CD14-positive monocyte (primary cell): ENCODE measurements at regions not wholly inside any gene's neighbourhood (a gene's known extent, or its start where the extent isn't known, plus 50 kb on each side); places are given as distances from the start of the nearest gene placed in this dataset.

Experiments used
- DNase-seq, 3 donors: peaks; one replicate each; pipeline ENCODE4 v3.0.0-alpha.2; 2011 to 2022
- H2AFZ ChIP-seq: 2 replicates; pipeline ENCODE4 v1.6.0; 2012; ENCODE audit warnings: mild to moderate bottlenecking, low read depth, low read length, inconsistent platforms; ENCODE audit not compliant: insufficient read depth, poor library complexity, severe bottlenecking
- H3K27ac ChIP-seq, 2 donors: 1 replicate in 1 of 2; 2 replicates in 1 of 2; pipeline ENCODE4 v1.5.1; 2012 to 2013; ENCODE audit warnings: low read length in 2 of 2, control low read depth in 1 of 2, inconsistent platforms in 1 of 2, low read depth in 1 of 2, mild to moderate bottlenecking in 1 of 2
- H3K27me3 ChIP-seq, 2 donors: one replicate each; pipeline versions ENCODE4 v1.6.0 to v1.6.1; 2011 to 2013; ENCODE audit warnings: low read length in 2 of 2; ENCODE audit not compliant: control insufficient read depth in 2 of 2, insufficient read depth in 2 of 2
- H3K36me3 ChIP-seq, 2 donors: replicated peaks in 1 of 2; 1 replicate in 1 of 2; 2 replicates in 1 of 2; pipeline versions ENCODE4 v1.5.1 to v1.6.1; 2012 to 2013; ENCODE audit warnings: low read length in 2 of 2, control low read depth in 1 of 2, inconsistent platforms in 1 of 2, mild to moderate bottlenecking in 1 of 2; ENCODE audit not compliant: insufficient read depth in 2 of 2, control insufficient read depth in 1 of 2
- H3K4me1 ChIP-seq, 2 donors: 1 replicate in 1 of 2; 2 replicates in 1 of 2; pipeline versions ENCODE4 v1.5.1 to v1.6.1; 2012 to 2013; ENCODE audit warnings: low read length in 2 of 2, control low read depth in 1 of 2, inconsistent platforms in 1 of 2, mild to moderate bottlenecking in 1 of 2, moderate library complexity in 1 of 2; ENCODE audit not compliant: insufficient read depth in 2 of 2, control insufficient read depth in 1 of 2
- H3K4me2 ChIP-seq: replicated peaks from 2 replicates; pipeline ENCODE3; 2012; ENCODE audit warnings: low read length, moderate library complexity, mild to moderate bottlenecking; ENCODE audit not compliant: poor library complexity, severe bottlenecking; ENCODE audit errors: extremely low read depth
- H3K4me3 ChIP-seq, 3 experiments: fragments of 200-600 bp in 1 of 3; sonication (generic) in 1 of 3; replicated peaks in 1 of 3; 1 replicate in 2 of 3; 2 replicates in 1 of 3; pipeline ENCODE4 v1.5.1; 2011 to 2013; ENCODE audit warnings: low read length in 3 of 3, mild to moderate bottlenecking in 3 of 3, control low read depth in 2 of 3, low read depth in 2 of 3, inconsistent platforms in 1 of 3, moderate library complexity in 1 of 3
- H3K79me2 ChIP-seq: 2 replicates; pipeline ENCODE4 v1.6.0; 2012; ENCODE audit warnings: mild to moderate bottlenecking, control low read depth, inconsistent platforms, low read length, moderate library complexity; ENCODE audit not compliant: insufficient read depth
- H3K9ac ChIP-seq: 2 replicates; pipeline ENCODE4 v1.6.0; 2017; ENCODE audit warnings: low read length, mild to moderate bottlenecking; ENCODE audit not compliant: insufficient read depth, poor library complexity, severe bottlenecking
- H3K9me3 ChIP-seq, 2 donors: replicated peaks in 1 of 2; 1 replicate in 1 of 2; 2 replicates in 1 of 2; pipeline versions ENCODE4 v1.5.1 to v1.6.1; 2012 to 2013; ENCODE audit warnings: low read length in 2 of 2, control low read depth in 1 of 2; ENCODE audit not compliant: control insufficient read depth in 1 of 2, insufficient read depth in 1 of 2
- H4K20me1 ChIP-seq: 2 replicates; pipeline ENCODE4 v1.6.0; 2012; ENCODE audit warnings: mild to moderate bottlenecking, low read length, control low read depth, moderate library complexity; ENCODE audit not compliant: insufficient read depth
- H3K27ac Mint-ChIP-seq, 7 donors: one replicate each; pipeline ENCODE4 v1.8.0; 2020; ENCODE audit warnings: mild to moderate bottlenecking in 7 of 7, mixed read lengths in 7 of 7, moderate library complexity in 6 of 7, inconsistent platforms in 2 of 7
- H3K27me3 Mint-ChIP-seq, 3 donors: one replicate each; pipeline ENCODE4 v1.8.0; 2021 to 2022; ENCODE audit warnings: low read depth in 3 of 3, mild to moderate bottlenecking in 3 of 3, mixed read lengths in 3 of 3, moderate library complexity in 3 of 3, inconsistent platforms in 1 of 3
- H3K36me3 Mint-ChIP-seq, 2 donors: one replicate each; pipeline ENCODE4 v1.8.0; 2020; ENCODE audit warnings: mixed read lengths in 2 of 2, inconsistent platforms in 1 of 2, mild to moderate bottlenecking in 1 of 2
- H3K4me1 Mint-ChIP-seq: one replicate; pipeline ENCODE4 v1.8.0; 2020; ENCODE audit warnings: mild to moderate bottlenecking, mixed read lengths
- H3K4me3 Mint-ChIP-seq, 2 donors: one replicate each; pipeline ENCODE4 v1.8.0; 2020; ENCODE audit warnings: mild to moderate bottlenecking in 2 of 2, mixed read lengths in 2 of 2, moderate library complexity in 1 of 2
- H3K9me3 Mint-ChIP-seq, 7 donors: one replicate each; pipeline ENCODE4 v1.8.0; 2020 to 2022; ENCODE audit warnings: mixed read lengths in 7 of 7, mild to moderate bottlenecking in 6 of 7, moderate library complexity in 6 of 7, inconsistent platforms in 2 of 7
- WGBS: methylation state at CpG from one replicate; pipeline ENCODE4 v1.1.5; 2013; ENCODE audit warnings: missing lambda C conversion rate; ENCODE audit not compliant: insufficient coverage; 5-methylcytosine and 5-hydroxymethylcytosine counted together
- intact Hi-C, 2 donors: fragments of 100-400 bp; cut with micrococcal nuclease; formaldehyde crosslinking; loops; one replicate each; pipeline versions ENCODE4 v1.15.0 to v1.15.1; 2023
- TF ChIP-seq, protein P1 (sequence below): fragments of 200-600 bp; IDR thresholded peaks from one replicate; pipeline ENCODE4 v1.8.0; 2022; ENCODE audit warnings: antibody characterized with exemption, mild to moderate bottlenecking

DNA sequence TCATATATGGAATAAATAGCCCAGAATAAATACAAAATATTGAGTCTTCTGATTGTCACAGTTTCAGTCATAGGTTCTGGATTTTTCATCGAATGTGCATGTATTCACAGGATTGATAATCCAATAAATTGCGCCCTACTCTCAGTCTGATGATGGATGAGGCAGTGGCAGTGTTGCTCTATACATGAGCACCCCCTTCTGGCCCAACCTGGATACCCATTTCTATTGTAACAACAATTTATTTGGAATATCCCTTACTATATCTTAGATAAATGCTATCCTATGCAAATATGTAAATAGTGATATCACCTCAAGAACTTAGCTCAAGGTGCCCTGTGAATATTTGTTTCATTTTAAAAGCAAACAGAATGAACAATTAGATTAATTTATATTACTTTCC, 733.7 kb upstream of the PABPC4L start:
- WGBS = no CpG with 5 or more reads among the region's 2 CpGs
- DNase-seq = no peak
- no peak overlapping the region for H3K27ac ChIP-seq
- intact Hi-C loops = no loop called here
- no peak overlapping the region for H2AFZ ChIP-seq
- no peaks in the 10 kb centered on the region for H3K9me3 ChIP-seq
- H3K27ac Mint-ChIP-seq = no peak overlapping the region
- H3K4me2 ChIP-seq = no peak overlapping the region
- H3K4me3 ChIP-seq = no peak overlapping the region
- TF ChIP-seq, protein P1, sequence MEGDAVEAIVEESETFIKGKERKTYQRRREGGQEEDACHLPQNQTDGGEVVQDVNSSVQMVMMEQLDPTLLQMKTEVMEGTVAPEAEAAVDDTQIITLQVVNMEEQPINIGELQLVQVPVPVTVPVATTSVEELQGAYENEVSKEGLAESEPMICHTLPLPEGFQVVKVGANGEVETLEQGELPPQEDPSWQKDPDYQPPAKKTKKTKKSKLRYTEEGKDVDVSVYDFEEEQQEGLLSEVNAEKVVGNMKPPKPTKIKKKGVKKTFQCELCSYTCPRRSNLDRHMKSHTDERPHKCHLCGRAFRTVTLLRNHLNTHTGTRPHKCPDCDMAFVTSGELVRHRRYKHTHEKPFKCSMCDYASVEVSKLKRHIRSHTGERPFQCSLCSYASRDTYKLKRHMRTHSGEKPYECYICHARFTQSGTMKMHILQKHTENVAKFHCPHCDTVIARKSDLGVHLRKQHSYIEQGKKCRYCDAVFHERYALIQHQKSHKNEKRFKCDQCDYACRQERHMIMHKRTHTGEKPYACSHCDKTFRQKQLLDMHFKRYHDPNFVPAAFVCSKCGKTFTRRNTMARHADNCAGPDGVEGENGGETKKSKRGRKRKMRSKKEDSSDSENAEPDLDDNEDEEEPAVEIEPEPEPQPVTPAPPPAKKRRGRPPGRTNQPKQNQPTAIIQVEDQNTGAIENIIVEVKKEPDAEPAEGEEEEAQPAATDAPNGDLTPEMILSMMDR = no peak
- no peaks in the 10 kb centered on the region for H3K79me2 ChIP-seq
- no peaks in the 10 kb centered on the region for H3K4me1 ChIP-seq
- H3K36me3 ChIP-seq = no peaks in the 10 kb centered on the region
- no peaks in the 10 kb centered on the region for H4K20me1 ChIP-seq
- no peaks in the 10 kb centered on the region for H3K27me3 Mint-ChIP-seq
- no peaks in the 10 kb centered on the region for H3K27me3 ChIP-seq
- no peak overlapping the region for H3K9ac ChIP-seq
- H3K4me3 Mint-ChIP-seq = no peak overlapping the region
- no peaks in the 10 kb centered on the region for H3K36me3 Mint-ChIP-seq
- H3K9me3 Mint-ChIP-seq = no peaks in the 10 kb centered on the region
- no peaks in the 10 kb centered on the region for H3K4me1 Mint-ChIP-seq

DNA sequence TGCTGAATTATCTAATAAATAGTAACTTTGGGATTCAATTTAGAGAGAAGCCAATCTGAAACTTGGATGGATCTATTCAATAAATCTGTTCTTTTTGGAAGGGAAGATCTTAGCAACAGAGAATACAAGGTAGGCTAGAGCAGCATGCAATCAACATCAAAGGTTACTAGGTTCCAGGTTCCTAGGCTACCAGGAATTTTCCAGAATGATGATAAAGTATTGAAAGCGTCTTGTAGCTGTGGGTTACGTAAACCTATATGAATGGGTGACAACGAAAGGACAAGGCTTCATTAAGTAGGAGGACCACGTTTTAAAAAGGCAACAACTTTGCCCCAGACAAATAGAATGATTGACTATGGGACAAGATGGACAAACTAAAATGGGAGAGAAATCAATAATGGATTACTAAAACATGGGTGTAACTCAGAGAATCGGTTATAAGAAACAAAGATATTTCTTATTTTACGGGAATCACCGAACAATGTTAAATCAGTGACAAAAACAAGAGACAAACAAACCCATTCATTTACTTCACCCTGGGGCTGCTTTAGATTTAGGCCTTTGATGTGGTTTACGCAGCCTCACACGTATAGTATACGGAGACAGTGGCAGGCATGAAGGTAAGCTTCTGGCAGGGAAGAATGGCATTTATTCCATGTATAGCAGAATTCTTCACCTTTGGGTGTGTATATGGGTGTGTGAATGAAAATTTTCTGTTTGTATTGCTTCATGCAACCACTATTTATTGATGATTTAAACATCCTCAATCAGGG, 732.6 kb upstream of the PABPC4L start:
- DNase-seq = no peak
- WGBS = 60% methylated on average over 2 of the region's 10 CpGs
- Mint-ChIP-seq H3K36me3 (no peaks in the 10 kb centered on the region), H3K4me3 (no peak overlapping the region), H3K27me3 (no peaks in the 10 kb centered on the region), H3K4me1 (no peaks in the 10 kb centered on the region), H3K27ac (no peak overlapping the region), H3K9me3 (no peaks in the 10 kb centered on the region)
- no peaks in the 10 kb centered on the region for H3K9me3 ChIP-seq
- no peak overlapping the region for H3K4me2 ChIP-seq
- no peaks in the 10 kb centered on the region for H3K79me2 ChIP-seq
- H3K4me3 ChIP-seq = no peak overlapping the region
- H3K27me3 ChIP-seq = no peaks in the 10 kb centered on the region
- intact Hi-C loops = no loop called here
- TF ChIP-seq, protein P1 = no peak
- no peak overlapping the region for H3K27ac ChIP-seq
- H3K36me3 ChIP-seq = no peaks in the 10 kb centered on the region
- no peaks in the 10 kb centered on the region for H3K4me1 ChIP-seq
- H4K20me1 ChIP-seq = no peaks in the 10 kb centered on the region
- H2AFZ ChIP-seq = no peak overlapping the region
- H3K9ac ChIP-seq = no peak overlapping the region
